DMS114 treated with DMSO at 0.1 percent for 48 hours (cell line): ENCODE measurements at regions not wholly inside any gene's neighbourhood (a gene's known extent, or its start where the extent isn't known, plus 50 kb on each side); places are given as distances from the start of the nearest gene placed in this dataset.

Source experiments
- DNase-seq: peaks from one replicate; lab custom pipeline; 2025; ENCODE audit not compliant: unreplicated experiment; lab: John Stamatoyannopoulos, UW

- no peak for DNase-seq
Observed at GRCh38 chr13:74329962-74330361, 195.8 kb upstream of the KLF12 start.

GRCh38 chr13:74325106-74325505 is 190.9 kb upstream of the KLF12 start:
- no peak for DNase-seq

GRCh38 chr13:74324338-74324737 is 190.1 kb upstream of the KLF12 start:
- no peak for DNase-seq

- no peak for DNase-seq
Observed at GRCh38 chr13:74322562-74322961, 188.4 kb upstream of the KLF12 start.

- DNase-seq: no peak
Observed at GRCh38 chr13:74320282-74320681, 186.1 kb upstream of the KLF12 start.

GRCh38 chr13:74316547-74316946 is 182.3 kb upstream of the KLF12 start:
- DNase-seq: no peak

- DNase-seq: no peak
Observed at GRCh38 chr13:74306496-74306895, 172.3 kb upstream of the KLF12 start.

GRCh38 chr13:74305876-74306275 is 171.7 kb upstream of the KLF12 start:
- DNase-seq: no peak

- DNase-seq: no peak
Observed at GRCh38 chr13:74301258-74301935, 167.2 kb upstream of the KLF12 start.

GRCh38 chr13:74300162-74300561 is 166.0 kb upstream of the KLF12 start:
- no peak for DNase-seq

- no peak for DNase-seq
Observed at GRCh38 chr13:74299721-74300120, 165.5 kb upstream of the KLF12 start.

GRCh38 chr13:74298923-74299322 is 164.7 kb upstream of the KLF12 start:
- no peak for DNase-seq

- no peak for DNase-seq
Observed at GRCh38 chr13:74289861-74290773, 155.9 kb upstream of the KLF12 start.

GRCh38 chr13:74289107-74289506 is 154.9 kb upstream of the KLF12 start:
- DNase-seq: no peak

GRCh38 chr13:74288361-74288911 is 154.2 kb upstream of the KLF12 start:
- no peak for DNase-seq

GRCh38 chr13:74287724-74288169 is 153.5 kb upstream of the KLF12 start:
- DNase-seq: no peak

GRCh38 chr13:74280795-74281490 is 146.7 kb upstream of the KLF12 start:
- DNase-seq: no peak

GRCh38 chr13:74280093-74280794 is 146.0 kb upstream of the KLF12 start:
- no peak for DNase-seq

- no peak for DNase-seq
Observed at GRCh38 chr13:74278901-74279300, 144.7 kb upstream of the KLF12 start.

- no peak for DNase-seq
Observed at GRCh38 chr13:74274916-74275315, 140.7 kb upstream of the KLF12 start.

- no peak for DNase-seq
Observed at GRCh38 chr13:74273581-74273980, 139.4 kb upstream of the KLF12 start.
